ENCODE measurements at regions not wholly inside any gene's neighbourhood (a gene's known extent, or its start where the extent isn't known, plus 50 kb on each side); places are given as distances from the start of the nearest gene placed in this dataset.

DNA sequence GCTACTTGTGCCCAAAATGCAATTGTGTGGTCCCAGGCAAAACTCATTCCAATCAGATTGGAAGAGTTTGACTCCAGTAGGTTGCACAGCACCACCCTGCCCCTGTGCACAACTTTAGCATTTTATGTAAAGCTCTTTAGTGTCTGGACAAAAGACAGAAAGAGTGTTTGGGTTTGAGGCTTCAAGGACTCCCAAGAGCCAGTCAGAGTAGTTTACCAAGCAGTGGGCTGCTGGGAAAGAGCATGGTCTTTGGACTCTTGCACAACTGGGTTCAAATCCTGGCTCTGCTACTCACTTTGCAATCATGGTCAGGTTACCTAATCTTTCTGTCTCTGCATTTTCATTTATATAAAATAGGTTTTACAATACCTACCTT lies 75.8 kb upstream of the UMPS start (continued):
- TF ChIP-seq TSC22D2 (CRISPR knock-in tag; IDR thresholded peaks at IDR 0.05; ENCODE audit: borderline replicate concordance), result no peak
- peak; percentile 97 for TF ChIP-seq CEBPB (IDR thresholded peaks at IDR 0.05; ENCODE audit: borderline replicate concordance, low read depth, low read length)
- no peak for TF ChIP-seq ZNF44 (CRISPR knock-in tag; IDR thresholded peaks at IDR 0.05)
- TF ChIP-seq BHLHE40 (IDR thresholded peaks at IDR 0.05; ENCODE audit: low read length), result no peak
- TF ChIP-seq ZFP36L1 (CRISPR knock-in tag; IDR thresholded peaks at IDR 0.05), result 0 out of 2 replicates have a peak, but pooled peaks have one; percentile 22
- TF ChIP-seq ATF6 (CRISPR knock-in tag; conservative IDR thresholded peaks at IDR 0.05), result no peak
- TF ChIP-seq SIX4 (CRISPR knock-in tag; IDR thresholded peaks at IDR 0.05), result peak; percentile 27; the same call in 1 of the 2 replicates
- TF ChIP-seq ZNF556 (CRISPR knock-in tag; IDR thresholded peaks at IDR 0.05; ENCODE audit: borderline replicate concordance), result no peak
- TF ChIP-seq FOXA3 (CRISPR knock-in tag; IDR thresholded peaks at IDR 0.05), result peak; percentile 74
- 0 out of 2 replicates have a peak, but pooled peaks have one; percentile 42 for TF ChIP-seq ATF1 (CRISPR knock-in tag; IDR thresholded peaks at IDR 0.05)
- no peak for TF ChIP-seq MYPOP (CRISPR knock-in tag; IDR thresholded peaks at IDR 0.05)
- TF ChIP-seq HNRNPUL1 (IDR thresholded peaks at IDR 0.05; ENCODE audit: low read depth, low read length), result no peak
- no peak for TF ChIP-seq ZFP82 (CRISPR knock-in tag; IDR thresholded peaks at IDR 0.05; ENCODE audit: borderline replicate concordance)
- no peak for TF ChIP-seq ZNF800 (CRISPR knock-in tag; IDR thresholded peaks at IDR 0.05)
- TF ChIP-seq ZNF121 (CRISPR knock-in tag; IDR thresholded peaks at IDR 0.05), result no peak
- no peak for TF ChIP-seq PAX8 (CRISPR knock-in tag; IDR thresholded peaks at IDR 0.05; ENCODE audit: borderline replicate concordance)
- no peak for TF ChIP-seq FOXA1 (IDR thresholded peaks at IDR 0.05)
- TF ChIP-seq FOXA1 (CRISPR knock-in tag; IDR thresholded peaks at IDR 0.05), result peak; percentile 52
- TF ChIP-seq ZFP91 (CRISPR knock-in tag; IDR thresholded peaks at IDR 0.05; ENCODE audit: borderline replicate concordance), result no peak
- TF ChIP-seq EEA1 (CRISPR knock-in tag; IDR thresholded peaks at IDR 0.05; ENCODE audit: borderline replicate concordance), result no peak
- TF ChIP-seq CHD4 (IDR thresholded peaks at IDR 0.05; ENCODE audit: borderline replicate concordance, low read length), result no peak; the same call in 1 of the 2 replicates
- TF ChIP-seq ZKSCAN1 (IDR thresholded peaks at IDR 0.05; ENCODE audit: low read length), result no peak
- TF ChIP-seq ZNF841 (CRISPR knock-in tag; IDR thresholded peaks at IDR 0.05; ENCODE audit: borderline replicate concordance), result no peak
- TF ChIP-seq, protein P1, sequence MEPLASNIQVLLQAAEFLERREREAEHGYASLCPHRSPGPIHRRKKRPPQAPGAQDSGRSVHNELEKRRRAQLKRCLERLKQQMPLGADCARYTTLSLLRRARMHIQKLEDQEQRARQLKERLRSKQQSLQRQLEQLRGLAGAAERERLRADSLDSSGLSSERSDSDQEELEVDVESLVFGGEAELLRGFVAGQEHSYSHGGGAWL (CRISPR knock-in tag; IDR thresholded peaks at IDR 0.05), result no peak
- TF ChIP-seq SMYD3 (CRISPR knock-in tag; IDR thresholded peaks at IDR 0.05), result 0 out of 2 replicates have a peak, but pooled peaks have one; percentile 36

All from HepG2 (cell line).